LNCAP (cell line): ENCODE measurements at regions not wholly inside any gene's neighbourhood (a gene's known extent, or its start where the extent isn't known, plus 50 kb on each side); places are given as distances from the start of the nearest gene placed in this dataset.

Experiments used
- TF ChIP-seq, protein P1 (sequence below): fragments of 450-650 bp; IDR thresholded peaks from 2 replicates; pipeline ENCODE4 v1.5.1; 2017; ENCODE audit warnings: mild to moderate bottlenecking

DNA sequence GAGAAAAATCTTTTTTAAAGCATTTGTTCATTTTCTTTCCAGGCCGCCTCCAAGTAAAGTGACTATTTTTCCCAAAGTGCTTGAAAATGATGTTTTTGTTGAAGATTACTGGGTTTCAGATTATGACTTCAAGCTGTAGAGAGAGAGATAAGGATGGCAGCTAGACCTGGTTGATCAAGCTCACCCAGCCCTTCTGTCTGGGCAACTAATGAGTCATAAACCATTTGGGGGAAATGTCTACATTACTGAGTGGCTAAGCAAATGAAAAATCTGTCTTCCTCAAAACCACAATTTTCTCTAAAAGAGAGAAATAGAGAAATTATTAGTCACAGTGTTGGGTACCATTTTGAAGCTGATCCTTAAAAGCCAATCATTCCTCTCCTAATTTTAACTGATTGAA is 355.4 kb upstream of the CPEB2 start:
- TF ChIP-seq, protein P1, sequence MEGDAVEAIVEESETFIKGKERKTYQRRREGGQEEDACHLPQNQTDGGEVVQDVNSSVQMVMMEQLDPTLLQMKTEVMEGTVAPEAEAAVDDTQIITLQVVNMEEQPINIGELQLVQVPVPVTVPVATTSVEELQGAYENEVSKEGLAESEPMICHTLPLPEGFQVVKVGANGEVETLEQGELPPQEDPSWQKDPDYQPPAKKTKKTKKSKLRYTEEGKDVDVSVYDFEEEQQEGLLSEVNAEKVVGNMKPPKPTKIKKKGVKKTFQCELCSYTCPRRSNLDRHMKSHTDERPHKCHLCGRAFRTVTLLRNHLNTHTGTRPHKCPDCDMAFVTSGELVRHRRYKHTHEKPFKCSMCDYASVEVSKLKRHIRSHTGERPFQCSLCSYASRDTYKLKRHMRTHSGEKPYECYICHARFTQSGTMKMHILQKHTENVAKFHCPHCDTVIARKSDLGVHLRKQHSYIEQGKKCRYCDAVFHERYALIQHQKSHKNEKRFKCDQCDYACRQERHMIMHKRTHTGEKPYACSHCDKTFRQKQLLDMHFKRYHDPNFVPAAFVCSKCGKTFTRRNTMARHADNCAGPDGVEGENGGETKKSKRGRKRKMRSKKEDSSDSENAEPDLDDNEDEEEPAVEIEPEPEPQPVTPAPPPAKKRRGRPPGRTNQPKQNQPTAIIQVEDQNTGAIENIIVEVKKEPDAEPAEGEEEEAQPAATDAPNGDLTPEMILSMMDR = no peak

DNA sequence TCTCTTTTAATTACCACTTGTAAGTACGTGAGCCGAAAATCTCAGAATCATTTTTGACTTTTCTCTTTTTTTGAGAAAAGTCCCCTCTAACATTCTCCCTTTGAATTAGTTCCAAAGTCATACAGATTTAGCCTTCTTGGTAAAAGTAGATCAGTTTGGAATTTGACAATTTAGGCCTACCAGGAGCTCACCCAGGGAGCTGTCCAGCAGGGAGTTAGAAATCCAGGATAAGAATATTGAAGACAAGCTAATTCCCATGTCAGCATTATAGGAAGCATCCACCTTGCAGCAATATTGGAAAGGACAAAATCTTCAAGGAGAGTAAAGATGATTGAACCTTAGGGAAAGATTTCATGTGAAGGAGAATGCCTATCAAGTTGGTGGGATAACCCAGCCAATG is 352.2 kb upstream of the CPEB2 start:
- TF ChIP-seq, protein P1 = no peak

DNA sequence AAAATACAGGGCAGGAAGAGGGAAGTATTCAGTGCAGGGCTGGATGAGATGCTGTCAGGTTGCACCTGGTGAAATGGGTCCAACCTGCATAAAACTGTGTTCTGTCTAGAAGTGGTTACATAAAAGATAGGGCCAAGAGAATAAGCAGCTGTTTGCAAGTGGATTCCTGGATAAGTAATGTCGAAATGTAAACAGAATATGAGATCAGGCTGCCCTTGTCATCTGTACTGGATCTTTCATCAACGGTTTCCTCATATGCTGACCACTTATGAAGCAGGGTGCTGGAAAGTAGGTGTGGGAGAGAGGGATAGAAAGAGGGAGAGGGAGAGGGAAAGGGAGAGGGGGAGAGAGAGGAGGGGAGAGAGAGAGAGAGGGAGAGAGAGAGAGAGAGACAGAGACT is 349.8 kb upstream of the CPEB2 start:
- TF ChIP-seq, protein P1 = no peak

DNA sequence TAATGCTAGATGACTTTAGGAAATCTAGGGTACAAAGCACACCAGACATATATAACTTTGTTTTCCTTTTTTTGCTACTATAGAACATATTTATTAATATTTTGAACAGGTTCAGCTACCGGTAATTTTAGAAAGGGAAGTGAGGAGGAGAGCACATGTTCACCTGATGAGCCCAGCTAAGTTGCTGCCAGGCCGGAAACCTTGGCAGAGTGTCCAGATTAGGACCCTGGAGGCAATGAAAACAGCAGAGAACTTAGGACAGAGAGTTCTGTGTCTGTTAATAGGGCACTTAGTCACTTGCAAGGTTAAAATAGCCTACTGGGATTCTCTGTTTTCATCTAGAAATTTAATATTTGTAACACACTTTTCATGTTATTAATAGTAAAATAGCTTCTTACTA is 348.9 kb upstream of the CPEB2 start:
- TF ChIP-seq, protein P1 = no peak

DNA sequence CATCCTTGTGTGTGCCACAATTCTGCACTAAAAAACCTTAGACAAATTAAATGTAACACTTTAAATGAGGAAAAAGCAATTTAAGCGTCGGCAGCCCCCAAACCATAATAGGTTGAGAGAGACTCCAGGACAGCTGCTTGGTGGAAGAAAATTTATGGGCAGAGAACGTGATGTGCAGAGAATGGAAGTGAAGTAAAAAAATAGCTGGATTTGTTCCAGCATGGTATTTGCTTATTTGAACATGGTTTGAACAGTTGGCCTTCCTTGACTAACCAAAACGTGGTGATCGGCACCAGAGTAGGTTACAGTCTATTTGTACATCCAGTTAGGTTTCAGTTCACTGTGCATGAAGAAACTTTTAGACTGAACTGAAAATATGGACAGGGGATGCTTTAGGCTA is 343.0 kb upstream of the CPEB2 start:
- TF ChIP-seq, protein P1 = no peak

GRCh38 chr4:14667624-14668151 is 334.6 kb upstream of the CPEB2 start:
- TF ChIP-seq, protein P1 = no peak

- TF ChIP-seq, protein P1 = no peak
Observed at GRCh38 chr4:14668296-14668695, 334.0 kb upstream of the CPEB2 start.

DNA sequence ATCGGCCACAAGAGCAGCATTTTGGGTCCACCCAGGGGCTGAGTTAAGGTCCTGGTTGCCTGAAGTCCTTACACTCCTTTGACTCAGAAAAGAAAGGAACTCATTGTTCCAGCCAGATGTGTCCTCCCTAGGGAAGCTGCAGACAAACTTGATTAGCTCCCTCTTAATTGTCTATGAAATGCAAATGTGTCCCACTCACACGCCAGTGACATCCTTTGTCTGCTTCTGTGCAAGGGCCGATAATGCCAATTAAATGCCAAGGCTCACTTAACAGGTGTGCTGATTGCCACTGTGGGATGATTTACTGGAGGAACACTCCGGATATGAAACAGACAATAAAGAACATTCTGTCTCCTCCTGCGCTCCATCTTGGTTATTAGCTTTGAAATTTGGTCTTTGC is 332.9 kb upstream of the CPEB2 start:
- TF ChIP-seq, protein P1 = no peak
